Stomach smooth muscle (tissue), 2 donors: ENCODE measurements at regions not wholly inside any gene's neighbourhood (a gene's known extent, or its start where the extent isn't known, plus 50 kb on each side); places are given as distances from the start of the nearest gene placed in this dataset.

Experiments used
- H3K27ac ChIP-seq: one replicate; pipeline ENCODE4 v1.7.0; 2013; ENCODE audit warnings: mild to moderate bottlenecking, low read length, inconsistent platforms
- H3K27me3 ChIP-seq, 2 donors: one replicate each; pipeline ENCODE4 v1.7.0; 2013; ENCODE audit warnings: low read length in 2 of 2; ENCODE audit not compliant: insufficient read depth in 2 of 2, control insufficient read depth in 1 of 2
- H3K36me3 ChIP-seq, 2 donors: one replicate each; pipeline ENCODE4 v1.7.0; 2013; ENCODE audit warnings: low read length in 2 of 2; ENCODE audit not compliant: control insufficient read depth in 2 of 2, insufficient read depth in 2 of 2
- H3K4me1 ChIP-seq: one replicate; pipeline ENCODE4 v1.7.0; 2013; ENCODE audit warnings: low read length; ENCODE audit not compliant: control insufficient read depth, insufficient read depth
- H3K4me3 ChIP-seq, 2 donors: one replicate each; pipeline ENCODE4 v1.7.0; 2013; ENCODE audit warnings: low read length in 2 of 2
- H3K9ac ChIP-seq, 2 donors: one replicate each; pipeline ENCODE4 v1.7.0; 2013; ENCODE audit warnings: low read length in 2 of 2, mild to moderate bottlenecking in 1 of 2
- H3K9me3 ChIP-seq, 2 donors: one replicate each; pipeline ENCODE4 v1.7.0; 2013; ENCODE audit warnings: low read length in 2 of 2; ENCODE audit not compliant: control insufficient read depth in 2 of 2
- donor health status: healthy.
- donor health status: Pancreatic carcinoma.

DNA sequence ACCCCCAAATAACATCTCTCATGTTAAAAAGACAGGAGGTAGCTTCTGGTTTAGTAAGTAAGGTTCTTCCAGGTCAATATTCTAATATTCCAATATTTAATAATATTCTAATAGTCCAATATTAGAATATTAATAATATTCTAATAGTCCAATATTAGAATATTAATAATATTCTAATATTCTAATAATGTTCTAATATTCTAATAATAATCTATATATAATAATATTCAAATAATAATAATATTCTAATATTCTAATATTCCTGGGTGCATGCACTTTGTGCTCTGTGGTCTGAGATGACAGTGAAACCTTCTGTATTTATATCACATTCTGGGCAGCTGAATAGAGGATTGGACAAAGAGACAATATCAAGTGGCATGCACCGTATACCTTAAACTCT is 96.1 kb downstream of the PCDH10 start:
- H3K36me3 ChIP-seq, result no peaks in the 10 kb centered on the region
- H3K27ac ChIP-seq, result no peak overlapping the region
- no peak overlapping the region for H3K9ac ChIP-seq
- H3K4me3 ChIP-seq, result no peak overlapping the region
- H3K9me3 ChIP-seq, result no peaks in the 10 kb centered on the region
- H3K4me1 ChIP-seq, result no peaks in the 10 kb centered on the region
- no peaks in the 10 kb centered on the region for H3K27me3 ChIP-seq
